GM12878 (cell line): ENCODE measurements at regions not wholly inside any gene's neighbourhood (a gene's known extent, or its start where the extent isn't known, plus 50 kb on each side); places are given as distances from the start of the nearest gene placed in this dataset.

Experiments used
- ATAC-seq: fragments of 200-7000 bp; cut with Tn5 transposase; 3 replicates; pipeline ENCODE4 v1.9.1; 2020; ENCODE audit warnings: mild to moderate bottlenecking, moderate library complexity
- BruUV-seq: library from RNA; stranded (reverse); fragments of 400-500 nt; replicated peaks from 2 replicates; lab custom pipeline; 2021; lab: Mats Ljungman, UMichigan
- CTCF ChIA-PET: fragments of 300-600 bp; sonication (Branson Sonifier 250); formaldehyde crosslinking; extraction: SDS; loops from one replicate; lab custom pipeline; 2021; ENCODE audit warnings: inconsistent platforms; lab: Yijun Ruan, JAX
- POLR2A ChIA-PET: fragments of 350-600 bp; formaldehyde crosslinking; extraction: SDS; loops from one replicate; lab custom pipeline; 2021; ENCODE audit warnings: inconsistent platforms; lab: Charles Lee
- RAD21 ChIA-PET: fragments of 300-600 bp; sonication (Branson Sonifier 250); formaldehyde crosslinking; loops from one replicate; lab custom pipeline; 2023; ENCODE audit warnings: antibody characterized with exemption; ENCODE audit not compliant: unreplicated experiment; lab: Charles Lee
- SMC1A ChIA-PET: fragments of 300-600 bp; sonication (Branson Sonifier 250); formaldehyde crosslinking; loops from one replicate; lab custom pipeline; 2023; ENCODE audit not compliant: unreplicated experiment, uncharacterized antibody; lab: Charles Lee
- DNase-seq: peaks from one replicate; pipeline ENCODE4 v3.0.0-alpha.2; 2011; ENCODE audit warnings: low read depth, low spot score
- FAIRE-seq: peaks from 3 replicates; lab custom pipeline; 2011; peaks lifted over from hg19 to GRCh38; lab: Jason Lieb, UNC
- H2AFZ ChIP-seq: 2 replicates; pipeline ENCODE4 v1.6.0; 2011; ENCODE audit warnings: low read depth, low read length, control low read depth; ENCODE audit not compliant: control insufficient read depth
- H3K27ac ChIP-seq: 2 replicates; pipeline ENCODE4 v1.5.1; 2011; ENCODE audit warnings: control low read depth; ENCODE audit not compliant: control insufficient read depth, insufficient read depth
- H3K27me3 ChIP-seq, 2 experiments: replicated peaks in 1 of 2; 2 replicates each; pipeline versions ENCODE4 v1.6.0 to v1.6.1; 2011; ENCODE audit warnings: low read length in 1 of 2; ENCODE audit not compliant: control insufficient read depth in 2 of 2, insufficient read depth in 2 of 2
- H3K36me3 ChIP-seq, 2 experiments: 2 replicates each; pipeline ENCODE4 v1.5.1; 2011; ENCODE audit warnings: low read length in 1 of 2; ENCODE audit not compliant: control insufficient read depth in 2 of 2, insufficient read depth in 2 of 2
- H3K4me1 ChIP-seq: 2 replicates; pipeline ENCODE4 v1.6.1; 2011; ENCODE audit warnings: mild to moderate bottlenecking, low read length, moderate library complexity, mixed read lengths; ENCODE audit not compliant: control insufficient read depth, insufficient read depth
- H3K4me2 ChIP-seq: 2 replicates; pipeline ENCODE4 v1.6.0; 2011; ENCODE audit warnings: control low read depth; ENCODE audit not compliant: control insufficient read depth, insufficient read depth
- H3K4me3 ChIP-seq: fragments of 200-600 bp; sonication (generic); 2 replicates; pipeline ENCODE4 v1.5.1; 2016
- H3K79me2 ChIP-seq: 2 replicates; pipeline ENCODE4 v1.6.0; 2011; ENCODE audit warnings: low read length; ENCODE audit not compliant: control insufficient read depth, insufficient read depth
- H3K9ac ChIP-seq: 2 replicates; pipeline ENCODE4 v1.8.0; 2011; ENCODE audit warnings: low read length, control low read depth, mixed read lengths; ENCODE audit not compliant: control insufficient read depth, insufficient read depth
- H3K9me3 ChIP-seq: replicated peaks from 3 replicates; pipeline ENCODE4 v1.5.1; 2011; ENCODE audit warnings: mild to moderate bottlenecking, low read length; ENCODE audit not compliant: control insufficient read depth, insufficient read depth
- H4K20me1 ChIP-seq: 2 replicates; pipeline ENCODE4 v1.6.0; 2011; ENCODE audit not compliant: control insufficient read depth, insufficient read depth
- BCL11A ChIP-seq: IDR thresholded peaks from 2 replicates; pipeline ENCODE4 v1.6.1; 2011; ENCODE audit warnings: low read depth, low read length
- CTCF ChIP-seq, 3 experiments: IDR thresholded peaks in 2 of 3; conservative IDR thresholded peaks in 1 of 3; 2 replicates each; pipeline ENCODE4 v1.5.1; 2011; ENCODE audit warnings: low read depth in 3 of 3, low read length in 3 of 3, mild to moderate bottlenecking in 3 of 3, control low read depth in 2 of 3, moderate library complexity in 2 of 3, inconsistent platforms in 1 of 3, mixed read lengths in 1 of 3; ENCODE audit not compliant: control insufficient read depth in 2 of 3, insufficient read depth in 1 of 3; ENCODE audit errors: extremely low read depth in 1 of 3
- E2F8 ChIP-seq: fragments of 450-650 bp; IDR thresholded peaks from 2 replicates; pipeline ENCODE4 v1.6.1; 2018; ENCODE audit warnings: mild to moderate bottlenecking, low read depth, moderate library complexity; ENCODE audit not compliant: partially characterized antibody
- HDAC2 ChIP-seq: fragments of 200-600 bp; sonication (generic); IDR thresholded peaks from 2 replicates; pipeline ENCODE4 v1.6.1; 2017
- HDAC6 ChIP-seq: fragments of 200-600 bp; sonication (generic); IDR thresholded peaks from one replicate; pipeline ENCODE4 v1.8.0; 2017; ENCODE audit warnings: antibody characterized with exemption; ENCODE audit not compliant: unreplicated experiment
- IKZF2 ChIP-seq, 2 experiments: fragments of 450-650 bp; IDR thresholded peaks; 2 replicates each; pipeline ENCODE4 v1.6.1; 2017; ENCODE audit warnings: mild to moderate bottlenecking in 2 of 2, moderate library complexity in 2 of 2
- RAD21 ChIP-seq: IDR thresholded peaks from 2 replicates; pipeline ENCODE4 v1.6.1; 2011; ENCODE audit warnings: mild to moderate bottlenecking, low read depth, low read length, moderate library complexity; ENCODE audit not compliant: insufficient read depth
- RFX5 ChIP-seq: IDR thresholded peaks from 2 replicates; pipeline ENCODE4 v1.6.1; 2011; ENCODE audit warnings: low read depth, low read length, improper control_type of control experiment
- RUNX3 ChIP-seq: IDR thresholded peaks from 2 replicates; pipeline ENCODE4 v1.6.1; 2012; ENCODE audit warnings: low read length, inconsistent platforms
- SIN3A ChIP-seq: IDR thresholded peaks from 2 replicates; pipeline ENCODE4 v1.6.1; 2012; ENCODE audit warnings: low read depth, low read length, improper control_type of control experiment
- SMC3 ChIP-seq: IDR thresholded peaks from 2 replicates; pipeline ENCODE4 v1.6.1; 2011; ENCODE audit warnings: low read length, improper control_type of control experiment, borderline replicate concordance
- ZNF274 ChIP-seq: IDR thresholded peaks from one replicate; pipeline ENCODE4 v1.8.0; 2011; ENCODE audit not compliant: insufficient read length, insufficient read depth
- WGBS: methylation state at CpG from one replicate; pipeline ENCODE4 v1.1.6; 2016; ENCODE audit warnings: low lambda C conversion rate; ENCODE audit not compliant: insufficient replicate concordance, insufficient coverage; ENCODE audit errors: missing lambda C conversion rate; 5-methylcytosine and 5-hydroxymethylcytosine counted together
- in situ Hi-C: fragments of 300-500 bp; cut with MboI; formaldehyde crosslinking; loops from 9 replicates; pipeline ENCODE4 v1.14.3; 2018; ENCODE audit warnings: mixed read lengths
- intact Hi-C: fragments of 100-400 bp; cut with micrococcal nuclease; formaldehyde crosslinking; loops from one replicate; pipeline ENCODE4 v1.14.2; 2022; ENCODE audit not compliant: unreplicated experiment
- TF ChIP-seq, protein P1 (sequence below): fragments of 450-650 bp; IDR thresholded peaks from 2 replicates; pipeline ENCODE4 v1.6.1; 2014; ENCODE audit warnings: mild to moderate bottlenecking

- no peak overlapping the region for H3K4me3 ChIP-seq
- 0 out of 3 replicates have a peak, but pooled peaks have one; percentile 27 for ATAC-seq
- no peaks in the 10 kb centered on the region for H4K20me1 ChIP-seq
- no peaks in the 10 kb centered on the region for H3K27me3 ChIP-seq
- FAIRE-seq: no peak
- intact Hi-C loops: no loop called here
- no TSS peak for BruUV-seq
- H3K79me2 ChIP-seq: no peaks in the 10 kb centered on the region
- SMC1A ChIA-PET: interaction anchor here (0.7 to 1.1 kb wide), 2 partner anchors 9 to 116 kb away, joined by 4 to 5 read pairs; no protein-coding TSS in a partner anchor
- peak; percentile 17; the same call in 1 of the 2 replicates for TF ChIP-seq RAD21
- TF ChIP-seq ZNF274: no peak
- peak in 2 of 3 experiments; percentile 8 to 14; a peak in 1 of 6 replicates for TF ChIP-seq CTCF (IDR thresholded peaks at IDR 0.05 in 2 of 3, conservative IDR thresholded peaks at IDR 0.05 in 1 of 3; ENCODE audit: control insufficient read depth in 2 of 3, extremely low read depth in 1 of 3, insufficient read depth in 1 of 3, low read depth in 3 of 3, low read length in 3 of 3)
- TF ChIP-seq SMC3: peak; percentile 3; the same call in 1 of the 2 replicates
- no peak for TF ChIP-seq HDAC2
- TF ChIP-seq, all 136 proteins: peak for 3
- H3K27ac ChIP-seq: no peak overlapping the region
- ChIA-PET CTCF (interaction anchor here (0.8 to 1.6 kb wide), 7 partner anchors 9 to 363 kb away, joined by 3 to 6 read pairs (median 3); no protein-coding TSS in a partner anchor), POLR2A (no interaction called here), RAD21 (interaction anchor here (1.0 kb wide), 1 partner anchor 219 kb away, joined by 3 read pairs; no protein-coding TSS in a partner anchor)
- no peaks in the 10 kb centered on the region for H3K4me1 ChIP-seq
- no peak for DNase-seq
- no peak overlapping the region for H2AFZ ChIP-seq
- H3K4me2 ChIP-seq: no peak overlapping the region
- H3K9ac ChIP-seq: no peak overlapping the region
- WGBS: 13% methylated on average over 3 of the region's 3 CpGs
- in situ Hi-C loops: no loop called here
- H3K36me3 ChIP-seq: no peaks in the 10 kb centered on the region
- H3K9me3 ChIP-seq: no peaks in the 10 kb centered on the region
Measured at GRCh38 chr21:18041012-18041411, 203.6 kb upstream of the CHODL start.

DNA sequence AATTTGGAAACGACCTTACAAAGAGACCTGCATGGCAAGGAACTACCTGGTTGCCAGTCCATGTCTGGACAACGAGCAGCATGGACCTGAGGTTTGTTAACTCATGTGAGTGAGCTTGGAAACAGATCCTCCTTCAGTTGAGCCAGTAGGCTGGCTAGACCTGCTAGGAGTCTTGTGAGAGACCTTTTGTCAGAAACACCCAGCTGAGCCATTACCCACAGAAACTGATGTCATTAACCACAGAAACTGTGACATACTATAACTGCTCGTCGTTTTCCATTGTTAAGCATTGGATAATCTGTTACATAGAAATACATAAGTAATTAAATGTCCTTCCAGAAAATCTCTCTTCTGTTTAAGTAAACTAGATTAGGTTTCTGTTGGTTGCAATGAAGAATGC lies 211.1 kb upstream of the C21orf91 start:
- H3K4me3 ChIP-seq: no peak overlapping the region
- TF ChIP-seq HDAC6: no peak
- TF ChIP-seq IKZF2 (IDR thresholded peaks at IDR 0.05): no peak
- TF ChIP-seq RFX5: no peak
- 0 out of 2 replicates have a peak, but pooled peaks have one; percentile 20 for TF ChIP-seq BCL11A
- no peak for TF ChIP-seq E2F8
- TF ChIP-seq RUNX3: peak; percentile 71
- TF ChIP-seq, protein P1, sequence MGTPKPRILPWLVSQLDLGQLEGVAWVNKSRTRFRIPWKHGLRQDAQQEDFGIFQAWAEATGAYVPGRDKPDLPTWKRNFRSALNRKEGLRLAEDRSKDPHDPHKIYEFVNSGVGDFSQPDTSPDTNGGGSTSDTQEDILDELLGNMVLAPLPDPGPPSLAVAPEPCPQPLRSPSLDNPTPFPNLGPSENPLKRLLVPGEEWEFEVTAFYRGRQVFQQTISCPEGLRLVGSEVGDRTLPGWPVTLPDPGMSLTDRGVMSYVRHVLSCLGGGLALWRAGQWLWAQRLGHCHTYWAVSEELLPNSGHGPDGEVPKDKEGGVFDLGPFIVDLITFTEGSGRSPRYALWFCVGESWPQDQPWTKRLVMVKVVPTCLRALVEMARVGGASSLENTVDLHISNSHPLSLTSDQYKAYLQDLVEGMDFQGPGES: no peak
- no peak for TF ChIP-seq SIN3A

More for the DNA sequence above, 211.1 kb upstream of the C21orf91 start:
- Histone ChIP-seq H4K20me1 (no peaks in the 10 kb centered on the region), H3K36me3 (no peaks in the 10 kb centered on the region), H3K27ac (no peak overlapping the region), H2AFZ (no peak overlapping the region), H3K27me3 (no peaks in the 10 kb centered on the region), H3K79me2 (no peaks in the 10 kb centered on the region), H3K4me1 (no peaks in the 10 kb centered on the region), H3K9me3 (no peaks in the 10 kb centered on the region; the same call in 2 of the 3 replicates), H3K9ac (no peak overlapping the region), H3K4me2 (no peak overlapping the region)
- WGBS: 3% methylated on average over 4 of the region's 4 CpGs
- ChIA-PET RAD21 (no interaction called here), CTCF (no interaction called here), SMC1A (no interaction called here), POLR2A (no interaction called here)
- intact Hi-C loops: no loop called here
- ATAC-seq (peak; percentile 52), DNase-seq (no peak), FAIRE-seq (no peak)
- BruUV-seq: no TSS peak
- in situ Hi-C loops: no loop called here
